Esophagus muscularis mucosa (tissue), 4 donors: ENCODE measurements at regions not wholly inside any gene's neighbourhood (a gene's known extent, or its start where the extent isn't known, plus 50 kb on each side); places are given as distances from the start of the nearest gene placed in this dataset.
"Not testable (repeated sequence)": the region's sequence is repeated elsewhere in the genome, so short reads cannot be mapped to it uniquely, and the experiment has no call there.

Experiments
- CTCF ChIP-seq, 3 experiments: fragments of 200-600 bp in 2 of 3; fragments of 450-650 bp in 1 of 3; sonication (generic) in 2 of 3; IDR thresholded peaks; one replicate each; pipeline ENCODE4 v1.5.1; 2017 to 2019; ENCODE audit warnings: antibody characterized with exemption in 3 of 3, mild to moderate bottlenecking in 2 of 3, moderate library complexity in 1 of 3
- EP300 ChIP-seq: sonication (generic); formaldehyde crosslinking; IDR thresholded peaks from one replicate; pipeline ENCODE4 v1.6.1; 2017; ENCODE audit warnings: antibody characterized with exemption
- POLR2A ChIP-seq: fragments of 450-650 bp; IDR thresholded peaks from one replicate; pipeline ENCODE4 v1.6.1; 2017; ENCODE audit warnings: antibody characterized with exemption, moderate library complexity, mild to moderate bottlenecking, low read depth
- POLR2AphosphoS5 ChIP-seq, 2 donors: sonication (generic); formaldehyde crosslinking; IDR thresholded peaks; one replicate each; pipeline ENCODE4 v1.6.1; 2017; ENCODE audit warnings: antibody characterized with exemption in 2 of 2

DNA sequence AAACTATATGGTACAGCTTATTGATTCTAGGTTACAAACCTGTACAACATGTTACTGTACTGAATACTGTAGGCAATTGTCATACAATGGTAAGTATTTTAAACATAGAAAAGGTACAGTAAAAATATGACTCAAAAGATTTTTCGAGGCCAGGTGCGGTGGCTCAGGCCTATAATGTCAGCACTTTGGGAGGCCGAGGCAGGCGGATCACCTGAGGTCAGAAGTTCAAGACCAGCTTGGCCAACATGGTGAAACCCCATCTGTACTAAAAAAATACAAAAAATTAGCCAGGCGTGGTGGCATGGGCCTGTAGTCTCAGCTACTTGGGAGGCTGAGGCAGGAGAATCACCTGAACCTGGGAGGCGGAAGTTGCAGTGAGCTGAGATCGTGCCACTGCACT is 646.6 kb downstream of the ISL1 start:
- not testable (repeated sequence) for TF ChIP-seq CTCF (IDR thresholded peaks at IDR 0.05); POLR2A; EP300; POLR2AphosphoS5 (IDR thresholded peaks at IDR 0.05)
